ENCODE measurements at regions not wholly inside any gene's neighbourhood (a gene's known extent, or its start where the extent isn't known, plus 50 kb on each side); places are given as distances from the start of the nearest gene placed in this dataset.
"Not testable (repeated sequence)": the region's sequence is repeated elsewhere in the genome, so short reads cannot be mapped to it uniquely, and the experiment has no call there.

GRCh38 chr5:143521141-143521540 lies 117.7 kb upstream of the NR3C1 start:
- no peak for DNase-seq

- not testable (repeated sequence) for DNase-seq
Observed at GRCh38 chr5:143519215-143519614, 115.7 kb upstream of the NR3C1 start.

- not testable (repeated sequence) for DNase-seq
Observed at GRCh38 chr5:143517824-143518223, 114.3 kb upstream of the NR3C1 start.

- DNase-seq: no peak
Observed at GRCh38 chr5:143516249-143516648, 112.8 kb upstream of the NR3C1 start.

- no peak for DNase-seq
Observed at GRCh38 chr5:143515829-143516228, 112.3 kb upstream of the NR3C1 start.

GRCh38 chr5:143514616-143515335 lies 111.3 kb upstream of the NR3C1 start:
- no peak for DNase-seq

GRCh38 chr5:143513720-143514119 lies 110.2 kb upstream of the NR3C1 start:
- DNase-seq: no peak

- no peak for DNase-seq
Observed at GRCh38 chr5:143511736-143512135, 108.2 kb upstream of the NR3C1 start.

- DNase-seq: no peak
Observed at GRCh38 chr5:143509758-143510221, 106.3 kb upstream of the NR3C1 start.

- DNase-seq: peak; percentile 97
Observed at GRCh38 chr5:143506836-143507552, 103.5 kb upstream of the NR3C1 start.

- DNase-seq: no peak
Observed at GRCh38 chr5:143505934-143506333, 102.4 kb upstream of the NR3C1 start.

- no peak for DNase-seq
Observed at GRCh38 chr5:143505354-143505753, 101.9 kb upstream of the NR3C1 start.

GRCh38 chr5:143501310-143502044 lies 98.0 kb upstream of the NR3C1 start:
- no peak for DNase-seq

- no peak for DNase-seq
Observed at GRCh38 chr5:143499480-143500114, 96.1 kb upstream of the NR3C1 start.

- no peak for DNase-seq
Observed at GRCh38 chr5:143498821-143499220, 95.3 kb upstream of the NR3C1 start.

- no peak for DNase-seq
Observed at GRCh38 chr5:143497749-143498148, 94.3 kb upstream of the NR3C1 start.

- no peak for DNase-seq
Observed at GRCh38 chr5:143496943-143497342, 93.5 kb upstream of the NR3C1 start.

- peak; percentile 52 for DNase-seq
Observed at GRCh38 chr5:143495821-143496275, 92.4 kb upstream of the NR3C1 start.

- DNase-seq: peak; percentile 71
Observed at GRCh38 chr5:143495110-143495509, 91.6 kb upstream of the NR3C1 start.

- no peak for DNase-seq
Observed at GRCh38 chr5:143494595-143494994, 91.1 kb upstream of the NR3C1 start.

- peak; percentile 68 for DNase-seq
Observed at GRCh38 chr5:143494162-143494561, 90.7 kb upstream of the NR3C1 start.

- no peak for DNase-seq
Observed at GRCh38 chr5:143492783-143493182, 89.3 kb upstream of the NR3C1 start.

- DNase-seq: peak; percentile 32
Observed at GRCh38 chr5:143491646-143492045, 88.2 kb upstream of the NR3C1 start.

Measured in NCI-H226 (cell line).